H9 (cell line): ENCODE measurements at regions not wholly inside any gene's neighbourhood (a gene's known extent, or its start where the extent isn't known, plus 50 kb on each side); places are given as distances from the start of the nearest gene placed in this dataset.

ENCODE experiments used
- DNase-seq: peaks from one replicate; pipeline ENCODE4 v3.0.0-alpha.2; 2017
- H2AFZ ChIP-seq: one replicate; pipeline ENCODE4 v1.6.1; 2013; ENCODE audit warnings: mild to moderate bottlenecking, low read length, control low read depth, moderate library complexity
- H2AK5ac ChIP-seq: 2 replicates; pipeline ENCODE4 v1.6.1; 2013; ENCODE audit warnings: low read length, control low read depth, mixed read lengths; ENCODE audit not compliant: insufficient read length
- H2BK120ac ChIP-seq: one replicate; pipeline ENCODE4 v1.6.1; 2013; ENCODE audit warnings: low read depth, mild to moderate bottlenecking, low read length, control low read depth, inconsistent platforms; ENCODE audit not compliant: poor library complexity, severe bottlenecking
- H2BK12ac ChIP-seq: 2 replicates; pipeline ENCODE4 v1.6.1; 2013; ENCODE audit warnings: low read length, control low read depth, mixed read lengths, low read depth; ENCODE audit not compliant: insufficient read length
- H2BK15ac ChIP-seq: 2 replicates; pipeline ENCODE4 v1.6.1; 2013; ENCODE audit warnings: low read depth, low read length, control low read depth
- H2BK20ac ChIP-seq: one replicate; pipeline ENCODE4 v1.6.1; 2013; ENCODE audit warnings: low read depth, mild to moderate bottlenecking, low read length, control low read depth, inconsistent platforms; ENCODE audit not compliant: poor library complexity, severe bottlenecking
- H2BK5ac ChIP-seq: 2 replicates; pipeline ENCODE4 v1.6.1; 2013; ENCODE audit warnings: low read length, control low read depth, mixed read lengths; ENCODE audit not compliant: insufficient read length
- H3K14ac ChIP-seq: 2 replicates; pipeline ENCODE4 v1.6.1; 2013; ENCODE audit warnings: low read length, control low read depth; ENCODE audit not compliant: insufficient read depth
- H3K18ac ChIP-seq: 2 replicates; pipeline ENCODE4 v1.6.1; 2013; ENCODE audit warnings: low read depth, mild to moderate bottlenecking, mixed read lengths, low read length, control low read depth; ENCODE audit not compliant: insufficient read length
- H3K23ac ChIP-seq: 2 replicates; pipeline ENCODE4 v1.6.1; 2013; ENCODE audit warnings: low read length, control low read depth, mixed read lengths, low read depth; ENCODE audit not compliant: insufficient read length
- H3K23me2 ChIP-seq: 2 replicates; pipeline ENCODE4 v1.6.1; 2013; ENCODE audit warnings: low read depth, mild to moderate bottlenecking, mixed read lengths, low read length, control low read depth; ENCODE audit not compliant: insufficient read length, poor library complexity, severe bottlenecking
- H3K27ac ChIP-seq: 2 replicates; pipeline ENCODE4 v1.5.1; 2013; ENCODE audit warnings: low read length, control low read depth, mixed read lengths, low read depth; ENCODE audit not compliant: insufficient read length
- H3K27me3 ChIP-seq: 2 replicates; pipeline ENCODE4 v1.6.1; 2013; ENCODE audit warnings: low read length, control low read depth, inconsistent platforms; ENCODE audit not compliant: insufficient read depth
- H3K4ac ChIP-seq: 2 replicates; pipeline ENCODE4 v1.6.1; 2013; ENCODE audit warnings: low read depth, mild to moderate bottlenecking, control low read depth, inconsistent platforms, low read length, moderate library complexity
- H3K4me1 ChIP-seq: 2 replicates; pipeline ENCODE4 v1.6.1; 2013; ENCODE audit warnings: low read length, control low read depth, inconsistent platforms; ENCODE audit not compliant: insufficient read depth
- H3K4me2 ChIP-seq: 2 replicates; pipeline ENCODE4 v1.6.1; 2013; ENCODE audit warnings: low read length, control low read depth, mixed read lengths; ENCODE audit not compliant: insufficient read length, insufficient read depth
- H3K56ac ChIP-seq: 2 replicates; pipeline ENCODE4 v1.6.1; 2013; ENCODE audit warnings: low read depth, mild to moderate bottlenecking, mixed read lengths, low read length, control low read depth; ENCODE audit not compliant: insufficient read length
- H3K79me1 ChIP-seq: 2 replicates; pipeline ENCODE4 v1.6.1; 2013; ENCODE audit warnings: low read depth, mild to moderate bottlenecking, moderate library complexity, low read length, control low read depth, inconsistent platforms; ENCODE audit not compliant: insufficient read depth, poor library complexity, severe bottlenecking
- H3K79me2 ChIP-seq: 2 replicates; pipeline ENCODE4 v1.6.1; 2013; ENCODE audit warnings: low read length, control low read depth, inconsistent platforms; ENCODE audit not compliant: insufficient read depth
- H3K9ac ChIP-seq: 2 replicates; pipeline ENCODE4 v1.6.1; 2013; ENCODE audit warnings: low read length, control low read depth, mixed read lengths; ENCODE audit not compliant: insufficient read length; ENCODE audit errors: extremely low read depth
- H3K9me3 ChIP-seq: one replicate; pipeline ENCODE4 v1.6.1; 2013; ENCODE audit warnings: low read depth, low read length, inconsistent platforms; ENCODE audit not compliant: control insufficient read depth
- H3T11ph ChIP-seq: one replicate; pipeline ENCODE4 v1.6.1; 2013; ENCODE audit warnings: mild to moderate bottlenecking, low read length, control low read depth, inconsistent platforms
- H4K20me1 ChIP-seq: one replicate; pipeline ENCODE4 v1.6.1; 2013; ENCODE audit not compliant: control insufficient read depth, insufficient read length, insufficient read depth
- H4K5ac ChIP-seq: 2 replicates; pipeline ENCODE4 v1.6.1; 2013; ENCODE audit warnings: low read depth, mild to moderate bottlenecking, mixed read lengths, low read length, control low read depth; ENCODE audit not compliant: insufficient read length
- H4K8ac ChIP-seq: replicated peaks from 2 replicates; pipeline ENCODE4 v1.6.1; 2013; ENCODE audit warnings: low read length, control low read depth, mixed read lengths, low read depth; ENCODE audit not compliant: insufficient read length
- H4K91ac ChIP-seq: 2 replicates; pipeline ENCODE4 v1.6.1; 2013; ENCODE audit warnings: low read depth, mild to moderate bottlenecking, moderate library complexity, mixed read lengths, low read length, control low read depth; ENCODE audit not compliant: insufficient read length
- H3K27ac Mint-ChIP-seq, 3 experiments: 2 replicates in 2 of 3; 3 replicates in 1 of 3; pipeline ENCODE4 v1.8.0; 2020 to 2021; ENCODE audit warnings: mixed read lengths in 3 of 3, mild to moderate bottlenecking in 1 of 3, moderate library complexity in 1 of 3
- H3K27me3 Mint-ChIP-seq: 2 replicates; pipeline ENCODE4 v1.8.0; 2021; ENCODE audit warnings: low read depth, mild to moderate bottlenecking, moderate library complexity, mixed read lengths
- H3K36me3 Mint-ChIP-seq, 3 experiments: 2 replicates in 2 of 3; 3 replicates in 1 of 3; pipeline ENCODE4 v1.8.0; 2020 to 2021; ENCODE audit warnings: low read depth in 3 of 3, mixed read lengths in 3 of 3; ENCODE audit not compliant: insufficient read depth in 1 of 3
- H3K4me1 Mint-ChIP-seq, 2 experiments: 2 replicates each; pipeline ENCODE4 v1.8.0; 2020; ENCODE audit warnings: mixed read lengths in 2 of 2
- H3K4me3 Mint-ChIP-seq, 2 experiments: 2 replicates in 1 of 2; 3 replicates in 1 of 2; pipeline ENCODE4 v1.8.0; 2020 to 2021; ENCODE audit warnings: mild to moderate bottlenecking in 2 of 2, mixed read lengths in 2 of 2, moderate library complexity in 1 of 2
- H3K9me3 Mint-ChIP-seq, 2 experiments: 2 replicates in 1 of 2; 3 replicates in 1 of 2; pipeline ENCODE4 v1.8.0; 2020; ENCODE audit warnings: mild to moderate bottlenecking in 2 of 2, mixed read lengths in 2 of 2, moderate library complexity in 1 of 2
- CTCF ChIP-seq: fragments of 200-600 bp; sonication (generic); conservative IDR thresholded peaks from 3 replicates; pipeline ENCODE4 v1.8.0; 2021; ENCODE audit warnings: antibody characterized with exemption, mild to moderate bottlenecking
- WGBS: extraction: QIAGEN DNeasy Blood & Tissue Kit; methylation state at CpG from one replicate; pipeline ENCODE4 v1.1.7; 2013; ENCODE audit warnings: missing lambda C conversion rate, low lambda C conversion rate, mixed read lengths; ENCODE audit not compliant: insufficient read length; ENCODE audit errors: extremely low coverage; 5-methylcytosine and 5-hydroxymethylcytosine counted together

- Histone ChIP-seq H3K4me1 (no peaks in the 10 kb centered on the region), H3K79me1 (no peaks in the 10 kb centered on the region), H3K4me2 (no peak overlapping the region), H3K27ac (no peak overlapping the region), H4K5ac (no peak overlapping the region), H3K18ac (no peak overlapping the region), H4K20me1 (no peaks in the 10 kb centered on the region), H3K9ac (no peak overlapping the region), H3T11ph (no peak overlapping the region), H2BK120ac (no peak overlapping the region), H2AFZ (no peak overlapping the region), H4K91ac (no peak overlapping the region), H3K9me3 (peaks cover 95% of the 10 kb centered on the region), H2BK5ac (no peak overlapping the region), H2AK5ac (no peak overlapping the region), H2BK15ac (no peak overlapping the region), H3K23ac (no peak overlapping the region), H3K4ac (no peak overlapping the region), H3K56ac (no peak overlapping the region), H3K79me2 (no peaks in the 10 kb centered on the region), H3K14ac (no peak overlapping the region), H4K8ac (no peak overlapping the region), H2BK20ac (no peak overlapping the region), H3K27me3 (no peaks in the 10 kb centered on the region), H2BK12ac (no peak overlapping the region), H3K23me2 (no peaks in the 10 kb centered on the region)
- Mint-ChIP-seq H3K36me3 (peaks cover 24 to 29% (median 25%) of the 10 kb centered on the region in 3 experiments; a peak in 6 of 7 replicates), H3K4me3 (no peak overlapping the region), H3K27ac (no peak overlapping the region), H3K27me3 (peaks cover 2% of the 10 kb centered on the region; the same call in 1 of the 2 replicates), H3K4me1 (no peaks in the 10 kb centered on the region), H3K9me3 (peaks cover 96 to 97% of the 10 kb centered on the region in 2 experiments)
- no CpG with 5 or more reads among the region's 3 CpGs for WGBS
- no peak for DNase-seq
- no peak for TF ChIP-seq CTCF
These were observed 174.1 kb downstream of the ANKRD30B start for GRCh38 chr18:14922031-14922430.
